ENCODE measurements at regions not wholly inside any gene's neighbourhood (a gene's known extent, or its start where the extent isn't known, plus 50 kb on each side); places are given as distances from the start of the nearest gene placed in this dataset.
A peak's percentile ranks its signal among the peaks of the same experiment; 100 is the strongest.
"Not testable (repeated sequence)": the region's sequence is repeated elsewhere in the genome, so short reads cannot be mapped to it uniquely, and the experiment has no call there.

- no peak for TF ChIP-seq CTCF (IDR thresholded peaks at IDR 0.05; ENCODE audit: unreplicated experiment)
- Mint-ChIP-seq H3K9me3 (peaks cover 5% of the 10 kb centered on the region), H3K27me3 (ENCODE audit: low read depth) (peaks cover 4% of the 10 kb centered on the region), H3K36me3 (no peaks in the 10 kb centered on the region), H3K27ac (peak overlapping the region; percentile 28), H3K4me1 (peaks cover 18% of the 10 kb centered on the region), H3K4me3 (no peak overlapping the region)
- DNase-seq (ENCODE audit: low spot score in 2 of 2, unreplicated experiment in 2 of 2): no peak
These were observed 350.9 kb downstream of the S1PR1 start for GRCh38 chr1:101587741-101588140.

GRCh38 chr1:101588677-101589076, 351.9 kb downstream of the S1PR1 start:
- TF ChIP-seq CTCF (IDR thresholded peaks at IDR 0.05; ENCODE audit: unreplicated experiment): no peak
- H3K4me3 Mint-ChIP-seq: no peak overlapping the region
- peaks cover 5% of the 10 kb centered on the region for H3K9me3 Mint-ChIP-seq
- no peak overlapping the region for H3K27ac Mint-ChIP-seq
- H3K27me3 Mint-ChIP-seq (ENCODE audit: low read depth): no peaks in the 10 kb centered on the region
- no peaks in the 10 kb centered on the region for H3K36me3 Mint-ChIP-seq
- peaks cover 18% of the 10 kb centered on the region for H3K4me1 Mint-ChIP-seq
- no peak for DNase-seq (ENCODE audit: low spot score in 2 of 2, unreplicated experiment in 2 of 2)

- no peak overlapping the region for H3K4me3 Mint-ChIP-seq
- no peaks in the 10 kb centered on the region for H3K36me3 Mint-ChIP-seq
- H3K4me1 Mint-ChIP-seq: peaks cover 18% of the 10 kb centered on the region
- no peak for DNase-seq (ENCODE audit: low spot score in 2 of 2, unreplicated experiment in 2 of 2)
- H3K9me3 Mint-ChIP-seq: no peaks in the 10 kb centered on the region
- H3K27me3 Mint-ChIP-seq (ENCODE audit: low read depth): no peaks in the 10 kb centered on the region
- H3K27ac Mint-ChIP-seq: no peak overlapping the region
- TF ChIP-seq CTCF (IDR thresholded peaks at IDR 0.05; ENCODE audit: unreplicated experiment): no peak
These were observed 356.0 kb downstream of the S1PR1 start for GRCh38 chr1:101592845-101593244.

- Mint-ChIP-seq H3K4me3 (no peak overlapping the region), H3K27me3 (ENCODE audit: low read depth) (no peaks in the 10 kb centered on the region), H3K36me3 (no peaks in the 10 kb centered on the region), H3K4me1 (peaks cover 4% of the 10 kb centered on the region), H3K27ac (no peak overlapping the region), H3K9me3 (no peaks in the 10 kb centered on the region)
- TF ChIP-seq CTCF (IDR thresholded peaks at IDR 0.05; ENCODE audit: unreplicated experiment): no peak
- no peak for DNase-seq (ENCODE audit: low spot score in 2 of 2, unreplicated experiment in 2 of 2)
These were observed 359.1 kb downstream of the S1PR1 start for GRCh38 chr1:101595881-101596374.

- H3K4me3 Mint-ChIP-seq: not testable (repeated sequence)
These were observed 363.8 kb downstream of the S1PR1 start for GRCh38 chr1:101600615-101601014.

GRCh38 chr1:101603726-101604125, 366.9 kb downstream of the S1PR1 start:
- no peak for TF ChIP-seq CTCF (IDR thresholded peaks at IDR 0.05; ENCODE audit: unreplicated experiment)
- Mint-ChIP-seq H3K27ac (no peak overlapping the region), H3K27me3 (ENCODE audit: low read depth) (peaks cover 3% of the 10 kb centered on the region), H3K9me3 (no peaks in the 10 kb centered on the region), H3K4me3 (no peak overlapping the region), H3K4me1 (peaks cover 23% of the 10 kb centered on the region), H3K36me3 (no peaks in the 10 kb centered on the region)
- DNase-seq (ENCODE audit: low spot score in 2 of 2, unreplicated experiment in 2 of 2): no peak

More at GRCh38 chr1:101600615-101601014, 363.8 kb downstream of the S1PR1 start:
- not testable (repeated sequence) for DNase-seq (ENCODE audit: low spot score in 2 of 2, unreplicated experiment in 2 of 2); H3K27me3 Mint-ChIP-seq (ENCODE audit: low read depth); H3K9me3 Mint-ChIP-seq; H3K27ac Mint-ChIP-seq; H3K36me3 Mint-ChIP-seq
- peaks cover 11% of the 10 kb centered on the region for H3K4me1 Mint-ChIP-seq

Data from mesothelial cell of epicardium (in vitro differentiated cells).